T-helper 17 cell (primary cell): ENCODE measurements at regions not wholly inside any gene's neighbourhood (a gene's known extent, or its start where the extent isn't known, plus 50 kb on each side); places are given as distances from the start of the nearest gene placed in this dataset.
"Not testable (repeated sequence)": the region's sequence is repeated elsewhere in the genome, so short reads cannot be mapped to it uniquely, and the experiment has no call there.

ENCODE experiments used
- ATAC-seq: fragments of 150-1000 bp; cut with Tn5 transposase; 2 replicates; pipeline ENCODE4 v1.10.0; 2021; ENCODE audit warnings: mild to moderate bottlenecking, moderate library complexity
- DNase-seq, 3 donors: peaks; one replicate each; pipeline versions ENCODE4 v3.0.0 to v3.0.0-alpha.2; 2020 to 2021
- H3K9me3 ChIP-seq: one replicate; pipeline ENCODE4 v1.7.0; 2013; ENCODE audit warnings: low read length, mild to moderate bottlenecking; ENCODE audit not compliant: control insufficient read depth, poor library complexity, severe bottlenecking
- H3K27ac Mint-ChIP-seq: one replicate; pipeline ENCODE4 v1.8.0; 2022; ENCODE audit warnings: mild to moderate bottlenecking, moderate library complexity, mixed read lengths
- H3K27me3 Mint-ChIP-seq: one replicate; pipeline ENCODE4 v1.8.0; 2022; ENCODE audit warnings: mixed read lengths
- H3K36me3 Mint-ChIP-seq: one replicate; pipeline ENCODE4 v1.8.0; 2022; ENCODE audit warnings: low read depth, mixed read lengths
- H3K4me1 Mint-ChIP-seq: one replicate; pipeline ENCODE4 v1.8.0; 2022; ENCODE audit warnings: mild to moderate bottlenecking, mixed read lengths
- H3K4me3 Mint-ChIP-seq: one replicate; pipeline ENCODE4 v1.8.0; 2022; ENCODE audit warnings: mild to moderate bottlenecking, moderate library complexity, mixed read lengths

GRCh38 chr11:25483915-25484635, 847.9 kb upstream of the ANO3 start:
- ATAC-seq = no peak
- no peak for DNase-seq
- Mint-ChIP-seq H3K4me3 (no peak overlapping the region), H3K27ac (no peak overlapping the region), H3K36me3 (no peaks in the 10 kb centered on the region), H3K27me3 (no peaks in the 10 kb centered on the region), H3K4me1 (no peaks in the 10 kb centered on the region)
- H3K9me3 ChIP-seq = no peaks in the 10 kb centered on the region

GRCh38 chr11:25485315-25485714, 846.6 kb upstream of the ANO3 start:
- Mint-ChIP-seq H3K4me1 (no peaks in the 10 kb centered on the region), H3K4me3 (no peak overlapping the region), H3K36me3 (no peaks in the 10 kb centered on the region), H3K27ac (no peak overlapping the region), H3K27me3 (no peaks in the 10 kb centered on the region)
- ATAC-seq = no peak
- no peak for DNase-seq
- no peaks in the 10 kb centered on the region for H3K9me3 ChIP-seq

- not testable (repeated sequence) for H3K27me3 Mint-ChIP-seq, H3K4me1 Mint-ChIP-seq, H3K27ac Mint-ChIP-seq, ATAC-seq, H3K4me3 Mint-ChIP-seq, H3K36me3 Mint-ChIP-seq, H3K9me3 ChIP-seq, DNase-seq
Measured at GRCh38 chr11:25486338-25486737, 845.6 kb upstream of the ANO3 start.

- H3K4me1 Mint-ChIP-seq, H3K27ac Mint-ChIP-seq, DNase-seq, H3K4me3 Mint-ChIP-seq, H3K36me3 Mint-ChIP-seq, ATAC-seq, H3K9me3 ChIP-seq, H3K27me3 Mint-ChIP-seq: not testable (repeated sequence)
Measured at GRCh38 chr11:25488176-25488575, 843.8 kb upstream of the ANO3 start.

GRCh38 chr11:25501426-25501825, 830.5 kb upstream of the ANO3 start:
- not testable (repeated sequence) for H3K9me3 ChIP-seq, H3K4me3 Mint-ChIP-seq, H3K4me1 Mint-ChIP-seq, DNase-seq, H3K27ac Mint-ChIP-seq, ATAC-seq, H3K27me3 Mint-ChIP-seq, H3K36me3 Mint-ChIP-seq

GRCh38 chr11:25515576-25515975, 816.4 kb upstream of the ANO3 start:
- Mint-ChIP-seq H3K27ac (no peak overlapping the region), H3K36me3 (no peaks in the 10 kb centered on the region), H3K27me3 (no peaks in the 10 kb centered on the region), H3K4me1 (no peaks in the 10 kb centered on the region), H3K4me3 (no peak overlapping the region)
- no peaks in the 10 kb centered on the region for H3K9me3 ChIP-seq
- DNase-seq = no peak
- no peak for ATAC-seq

- peaks cover 2% of the 10 kb centered on the region for H3K9me3 ChIP-seq
- H3K36me3 Mint-ChIP-seq = no peaks in the 10 kb centered on the region
- ATAC-seq (no peak), DNase-seq (no peak)
- H3K4me3 Mint-ChIP-seq = no peak overlapping the region
- no peak overlapping the region for H3K27ac Mint-ChIP-seq
- no peaks in the 10 kb centered on the region for H3K4me1 Mint-ChIP-seq
- H3K27me3 Mint-ChIP-seq = no peaks in the 10 kb centered on the region
Measured at GRCh38 chr11:25520459-25520858, 811.5 kb upstream of the ANO3 start.

GRCh38 chr11:25527841-25528240, 804.1 kb upstream of the ANO3 start:
- DNase-seq = no peak
- H3K27me3 Mint-ChIP-seq = no peaks in the 10 kb centered on the region
- no peaks in the 10 kb centered on the region for H3K4me1 Mint-ChIP-seq

GRCh38 chr11:25529572-25529971, 802.4 kb upstream of the ANO3 start:
- ATAC-seq (no peak), DNase-seq (no peak)
- H3K27ac Mint-ChIP-seq = no peak overlapping the region
- H3K36me3 Mint-ChIP-seq = no peaks in the 10 kb centered on the region
- H3K9me3 ChIP-seq = no peaks in the 10 kb centered on the region
- H3K27me3 Mint-ChIP-seq = no peaks in the 10 kb centered on the region
- no peaks in the 10 kb centered on the region for H3K4me1 Mint-ChIP-seq
- H3K4me3 Mint-ChIP-seq = no peak overlapping the region

More at GRCh38 chr11:25527841-25528240, 804.1 kb upstream of the ANO3 start:
- Mint-ChIP-seq H3K27ac (no peak overlapping the region), H3K36me3 (no peaks in the 10 kb centered on the region), H3K4me3 (no peak overlapping the region)
- no peak for ATAC-seq
- H3K9me3 ChIP-seq = no peaks in the 10 kb centered on the region

GRCh38 chr11:25535467-25536272, 796.3 kb upstream of the ANO3 start:
- no peaks in the 10 kb centered on the region for H3K9me3 ChIP-seq
- H3K36me3 Mint-ChIP-seq = no peaks in the 10 kb centered on the region
- no peak for DNase-seq
- ATAC-seq = no peak
- no peak overlapping the region for H3K27ac Mint-ChIP-seq
- H3K4me3 Mint-ChIP-seq = no peak overlapping the region
- H3K27me3 Mint-ChIP-seq = no peaks in the 10 kb centered on the region
- H3K4me1 Mint-ChIP-seq = no peaks in the 10 kb centered on the region

GRCh38 chr11:25536289-25536688, 795.6 kb upstream of the ANO3 start:
- H3K9me3 ChIP-seq = no peaks in the 10 kb centered on the region
- no peaks in the 10 kb centered on the region for H3K36me3 Mint-ChIP-seq
- ATAC-seq (no peak), DNase-seq (no peak)
- H3K27me3 Mint-ChIP-seq = no peaks in the 10 kb centered on the region
- no peaks in the 10 kb centered on the region for H3K4me1 Mint-ChIP-seq
- H3K27ac Mint-ChIP-seq = no peak overlapping the region
- H3K4me3 Mint-ChIP-seq = no peak overlapping the region

GRCh38 chr11:25537393-25537792, 794.5 kb upstream of the ANO3 start:
- no peak overlapping the region for H3K4me3 Mint-ChIP-seq
- no peak overlapping the region for H3K27ac Mint-ChIP-seq
- DNase-seq (no peak), ATAC-seq (no peak)
- no peaks in the 10 kb centered on the region for H3K4me1 Mint-ChIP-seq
- no peaks in the 10 kb centered on the region for H3K27me3 Mint-ChIP-seq
- no peaks in the 10 kb centered on the region for H3K36me3 Mint-ChIP-seq
- H3K9me3 ChIP-seq = no peaks in the 10 kb centered on the region

GRCh38 chr11:25547292-25547691, 784.6 kb upstream of the ANO3 start:
- Mint-ChIP-seq H3K4me1 (no peaks in the 10 kb centered on the region), H3K4me3 (no peak overlapping the region), H3K36me3 (no peaks in the 10 kb centered on the region), H3K27me3 (no peaks in the 10 kb centered on the region), H3K27ac (no peak overlapping the region)
- no peaks in the 10 kb centered on the region for H3K9me3 ChIP-seq
- DNase-seq = no peak
- ATAC-seq = no peak

GRCh38 chr11:25562417-25562816, 769.5 kb upstream of the ANO3 start:
- no peak overlapping the region for H3K4me3 Mint-ChIP-seq
- no peaks in the 10 kb centered on the region for H3K36me3 Mint-ChIP-seq
- H3K27ac Mint-ChIP-seq = no peak overlapping the region
- no peaks in the 10 kb centered on the region for H3K4me1 Mint-ChIP-seq
- no peaks in the 10 kb centered on the region for H3K9me3 ChIP-seq
- DNase-seq = no peak
- no peaks in the 10 kb centered on the region for H3K27me3 Mint-ChIP-seq
- no peak for ATAC-seq
